GM12878 (cell line): ENCODE measurements at regions not wholly inside any gene's neighbourhood (a gene's known extent, or its start where the extent isn't known, plus 50 kb on each side); places are given as distances from the start of the nearest gene placed in this dataset.

Source experiments
- BHLHE40 ChIP-seq, 2 experiments: fragments of 450-650 bp in 1 of 2; IDR thresholded peaks; 2 replicates each; pipeline ENCODE4 v1.6.1; 2011 to 2017; ENCODE audit warnings: low read depth in 2 of 2, borderline replicate concordance in 1 of 2, improper control_type of control experiment in 1 of 2, low read length in 1 of 2, mild to moderate bottlenecking in 1 of 2
- CTCF ChIP-seq, 3 experiments: IDR thresholded peaks in 2 of 3; conservative IDR thresholded peaks in 1 of 3; 2 replicates each; pipeline ENCODE4 v1.5.1; 2011; ENCODE audit warnings: low read depth in 3 of 3, low read length in 3 of 3, mild to moderate bottlenecking in 3 of 3, control low read depth in 2 of 3, moderate library complexity in 2 of 3, inconsistent platforms in 1 of 3, mixed read lengths in 1 of 3; ENCODE audit not compliant: control insufficient read depth in 2 of 3, insufficient read depth in 1 of 3; ENCODE audit errors: extremely low read depth in 1 of 3
- EP300 ChIP-seq, 2 experiments: fragments of 150-350 bp in 1 of 2; IDR thresholded peaks; 2 replicates each; pipeline ENCODE4 v1.6.1; 2011 to 2012; ENCODE audit warnings: low read depth in 2 of 2, low read length in 2 of 2, borderline replicate concordance in 1 of 2, improper control_type of control experiment in 1 of 2, inconsistent platforms in 1 of 2; ENCODE audit not compliant: control insufficient read depth in 1 of 2
- GATAD2B ChIP-seq: fragments of 450-650 bp; conservative IDR thresholded peaks from 2 replicates; pipeline ENCODE4 v1.6.1; 2017; ENCODE audit warnings: low read depth, mild to moderate bottlenecking, moderate library complexity
- MXI1 ChIP-seq: fragments of 150-350 bp; IDR thresholded peaks from 2 replicates; pipeline ENCODE4 v1.6.1; 2011; ENCODE audit warnings: low read depth, mild to moderate bottlenecking, inconsistent platforms, low read length, improper control_type of control experiment
- MYB ChIP-seq: fragments of 150-350 bp; IDR thresholded peaks from 2 replicates; pipeline ENCODE4 v1.6.1; 2014; ENCODE audit warnings: mild to moderate bottlenecking, low read depth, low read length, borderline replicate concordance
- POLR2A ChIP-seq: IDR thresholded peaks from 2 replicates; pipeline ENCODE4 v1.6.1; 2011; ENCODE audit warnings: low read depth, mild to moderate bottlenecking, low read length
- POLR2AphosphoS2 ChIP-seq: IDR thresholded peaks from 2 replicates; pipeline ENCODE4 v1.6.1; 2011; ENCODE audit warnings: low read depth, mild to moderate bottlenecking, low read length, improper control_type of control experiment, moderate library complexity
- RAD21 ChIP-seq: IDR thresholded peaks from 2 replicates; pipeline ENCODE4 v1.6.1; 2011; ENCODE audit warnings: mild to moderate bottlenecking, low read depth, low read length, moderate library complexity; ENCODE audit not compliant: insufficient read depth
- RELA ChIP-seq: fragments of 450-650 bp; IDR thresholded peaks from 2 replicates; pipeline ENCODE4 v1.8.0; 2014; ENCODE audit warnings: borderline replicate concordance; ENCODE audit not compliant: partially characterized antibody
- RFX5 ChIP-seq: IDR thresholded peaks from 2 replicates; pipeline ENCODE4 v1.6.1; 2011; ENCODE audit warnings: low read depth, low read length, improper control_type of control experiment
- SIX5 ChIP-seq: IDR thresholded peaks from 2 replicates; pipeline ENCODE4 v1.6.1; 2011; ENCODE audit warnings: mild to moderate bottlenecking, low read depth, low read length, moderate library complexity; ENCODE audit not compliant: severe bottlenecking
- TCF7 ChIP-seq: IDR thresholded peaks from 2 replicates; pipeline ENCODE4 v1.6.1; 2014; ENCODE audit warnings: antibody characterized with exemption, borderline replicate concordance

- TF ChIP-seq POLR2AphosphoS2 (no peak), MXI1 (no peak), EP300 (IDR thresholded peaks at IDR 0.05; ENCODE audit: borderline replicate concordance in 1 of 2, control insufficient read depth in 1 of 2, low read depth in 2 of 2, low read length in 2 of 2) (no peak), POLR2A (no peak), RELA (no peak), RAD21 (no peak), CTCF (IDR thresholded peaks at IDR 0.05 in 2 of 3, conservative IDR thresholded peaks at IDR 0.05 in 1 of 3; ENCODE audit: control insufficient read depth in 2 of 3, extremely low read depth in 1 of 3, insufficient read depth in 1 of 3, low read depth in 3 of 3, low read length in 3 of 3) (no peak), BHLHE40 (IDR thresholded peaks at IDR 0.05; ENCODE audit: borderline replicate concordance in 1 of 2, low read depth in 2 of 2, low read length in 1 of 2) (no peak), RFX5 (no peak), TCF7 (no peak), SIX5 (no peak), MYB (no peak), GATAD2B (no peak)
Measured at GRCh38 chr9:16197578-16198370, 644.9 kb downstream of the CCDC171 start.
